Osteoblast (primary cell): ENCODE measurements at regions not wholly inside any gene's neighbourhood (a gene's known extent, or its start where the extent isn't known, plus 50 kb on each side); places are given as distances from the start of the nearest gene placed in this dataset.

Experiments
- DNase-seq: peaks from one replicate; pipeline ENCODE4 v3.0.0; 2011; ENCODE audit warnings: low spot score, mixed read lengths; ENCODE audit not compliant: insufficient read length; ENCODE audit errors: missing footprints
- H2AFZ ChIP-seq: 2 replicates; pipeline ENCODE4 v1.6.0; 2011; ENCODE audit warnings: mild to moderate bottlenecking, low read length
- H3K27ac ChIP-seq: 2 replicates; pipeline ENCODE4 v1.5.1; 2011; ENCODE audit warnings: mild to moderate bottlenecking, low read depth, low read length, moderate library complexity
- H3K27me3 ChIP-seq: 2 replicates; pipeline ENCODE4 v1.6.0; 2012; ENCODE audit warnings: mild to moderate bottlenecking, control low read depth, inconsistent platforms, low read length, moderate library complexity; ENCODE audit not compliant: insufficient read depth
- H3K36me3 ChIP-seq: 2 replicates; pipeline ENCODE4 v1.5.1; 2011; ENCODE audit warnings: mild to moderate bottlenecking, low read length, control low read depth, moderate library complexity; ENCODE audit not compliant: insufficient read depth
- H3K4me1 ChIP-seq: 2 replicates; pipeline ENCODE4 v1.5.1; 2011; ENCODE audit warnings: mild to moderate bottlenecking, low read length, control low read depth, moderate library complexity; ENCODE audit not compliant: insufficient read depth
- H3K4me2 ChIP-seq: 2 replicates; pipeline ENCODE4 v1.6.0; 2011; ENCODE audit warnings: mild to moderate bottlenecking, low read length; ENCODE audit not compliant: insufficient read depth
- H3K4me3 ChIP-seq: fragments of 200-600 bp; sonication (generic); 3 replicates; pipeline ENCODE4 v1.5.1; 2012; ENCODE audit warnings: mild to moderate bottlenecking, low read length, inconsistent platforms; ENCODE audit not compliant: insufficient read depth
- H3K79me2 ChIP-seq: 2 replicates; pipeline ENCODE4 v1.6.0; 2012; ENCODE audit warnings: mild to moderate bottlenecking, low read length, control low read depth, inconsistent platforms; ENCODE audit not compliant: insufficient read depth
- H3K9me3 ChIP-seq: 2 replicates; pipeline ENCODE4 v1.5.1; 2011; ENCODE audit warnings: low read depth, low read length, control low read depth
- H4K20me1 ChIP-seq: 2 replicates; pipeline ENCODE4 v1.6.0; 2012; ENCODE audit warnings: mild to moderate bottlenecking, low read length, control low read depth; ENCODE audit not compliant: insufficient read depth
- TF ChIP-seq, protein P1 (sequence below): IDR thresholded peaks from 2 replicates; pipeline ENCODE4 v1.5.1; 2011; ENCODE audit warnings: mild to moderate bottlenecking, low read depth, low read length, moderate library complexity; ENCODE audit errors: extremely low read depth

DNA sequence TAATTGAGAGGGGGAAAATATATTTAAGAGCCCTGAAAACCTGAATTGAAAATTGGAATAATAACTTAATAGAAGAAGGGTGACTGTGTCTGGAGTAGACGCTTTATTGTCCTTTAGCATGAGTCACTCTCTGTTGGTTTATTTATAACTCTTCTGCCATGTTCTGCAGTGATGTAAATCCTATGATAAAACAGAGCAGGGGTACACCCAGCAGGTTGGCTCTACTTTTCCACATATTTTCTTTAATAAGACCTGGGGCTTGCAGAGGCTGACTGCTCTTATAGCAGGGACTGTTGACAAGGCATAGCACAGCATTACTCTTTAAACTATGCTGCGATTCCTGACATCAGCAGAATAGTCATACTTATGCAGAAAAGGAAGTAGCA is 389.9 kb upstream of the PCDH9 start:
- no peaks in the 10 kb centered on the region for H4K20me1 ChIP-seq
- no peak overlapping the region for H3K4me2 ChIP-seq

DNA sequence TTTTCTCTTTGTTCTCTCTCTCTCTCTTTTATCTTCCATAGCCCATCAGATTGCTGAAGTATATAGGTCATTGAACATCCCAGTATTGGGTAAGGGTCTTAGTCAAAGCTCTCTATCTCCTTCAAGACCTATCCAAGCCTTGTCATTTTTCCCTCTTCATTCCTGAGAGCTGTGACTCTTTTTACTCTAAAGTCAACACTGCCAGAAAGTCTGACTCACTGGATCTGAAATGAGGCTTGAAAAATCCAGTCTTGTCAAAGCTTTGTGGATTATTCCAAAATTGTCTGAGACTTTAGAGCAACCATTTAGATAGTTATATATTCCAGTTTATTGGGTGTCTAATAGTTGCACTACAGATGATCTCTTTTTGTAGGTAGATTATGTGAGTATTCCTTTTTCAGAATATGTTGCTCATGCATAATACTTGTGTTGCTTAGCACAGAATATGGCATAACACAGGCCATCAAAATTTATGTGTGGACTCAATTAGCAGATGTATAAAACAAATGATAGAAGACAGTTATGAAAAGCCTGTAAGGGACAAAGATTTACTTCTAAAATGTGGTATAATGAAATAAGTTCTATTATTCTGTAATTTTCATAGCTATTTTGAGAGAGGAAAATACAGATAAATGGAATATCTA is 389.3 kb upstream of the PCDH9 start:
- no peaks in the 10 kb centered on the region for H3K9me3 ChIP-seq
- H3K79me2 ChIP-seq = no peaks in the 10 kb centered on the region
- no peak overlapping the region for H3K4me2 ChIP-seq
- H3K4me1 ChIP-seq = no peaks in the 10 kb centered on the region
- no peak overlapping the region for H3K27ac ChIP-seq
- H3K27me3 ChIP-seq = no peaks in the 10 kb centered on the region
- no peak overlapping the region for H2AFZ ChIP-seq
- H3K4me3 ChIP-seq = no peak overlapping the region
- no peaks in the 10 kb centered on the region for H4K20me1 ChIP-seq
- no peak for DNase-seq
- TF ChIP-seq, protein P1, sequence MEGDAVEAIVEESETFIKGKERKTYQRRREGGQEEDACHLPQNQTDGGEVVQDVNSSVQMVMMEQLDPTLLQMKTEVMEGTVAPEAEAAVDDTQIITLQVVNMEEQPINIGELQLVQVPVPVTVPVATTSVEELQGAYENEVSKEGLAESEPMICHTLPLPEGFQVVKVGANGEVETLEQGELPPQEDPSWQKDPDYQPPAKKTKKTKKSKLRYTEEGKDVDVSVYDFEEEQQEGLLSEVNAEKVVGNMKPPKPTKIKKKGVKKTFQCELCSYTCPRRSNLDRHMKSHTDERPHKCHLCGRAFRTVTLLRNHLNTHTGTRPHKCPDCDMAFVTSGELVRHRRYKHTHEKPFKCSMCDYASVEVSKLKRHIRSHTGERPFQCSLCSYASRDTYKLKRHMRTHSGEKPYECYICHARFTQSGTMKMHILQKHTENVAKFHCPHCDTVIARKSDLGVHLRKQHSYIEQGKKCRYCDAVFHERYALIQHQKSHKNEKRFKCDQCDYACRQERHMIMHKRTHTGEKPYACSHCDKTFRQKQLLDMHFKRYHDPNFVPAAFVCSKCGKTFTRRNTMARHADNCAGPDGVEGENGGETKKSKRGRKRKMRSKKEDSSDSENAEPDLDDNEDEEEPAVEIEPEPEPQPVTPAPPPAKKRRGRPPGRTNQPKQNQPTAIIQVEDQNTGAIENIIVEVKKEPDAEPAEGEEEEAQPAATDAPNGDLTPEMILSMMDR = no peak
- H3K36me3 ChIP-seq = no peaks in the 10 kb centered on the region

More for the DNA sequence above, 389.9 kb upstream of the PCDH9 start:
- Histone ChIP-seq H3K4me1 (no peaks in the 10 kb centered on the region), H3K27ac (no peak overlapping the region), H3K27me3 (no peaks in the 10 kb centered on the region), H2AFZ (no peak overlapping the region), H3K36me3 (no peaks in the 10 kb centered on the region), H3K4me3 (no peak overlapping the region), H3K79me2 (no peaks in the 10 kb centered on the region), H3K9me3 (no peaks in the 10 kb centered on the region)
- DNase-seq = no peak
- TF ChIP-seq, protein P1 = no peak

DNA sequence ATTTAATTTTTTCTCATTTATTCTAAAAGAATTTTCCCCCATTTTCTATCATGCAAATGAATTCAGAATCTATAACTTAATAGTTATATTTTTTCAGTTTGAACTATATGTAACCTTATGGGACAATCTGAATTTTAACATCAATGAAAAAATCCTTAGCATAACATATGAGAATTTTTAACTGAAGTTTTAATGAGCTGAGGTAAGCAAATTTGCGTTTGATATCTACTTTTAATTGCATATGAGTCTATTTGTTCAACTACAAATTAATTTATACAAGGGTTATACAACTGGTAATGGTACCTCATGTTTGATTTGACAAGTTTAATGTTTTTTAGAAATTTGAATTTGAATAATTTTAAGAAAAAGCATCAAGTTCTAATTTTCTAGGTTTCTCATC is 384.4 kb upstream of the PCDH9 start:
- no peak overlapping the region for H3K27ac ChIP-seq
- TF ChIP-seq, protein P1 = no peak
- no peaks in the 10 kb centered on the region for H3K9me3 ChIP-seq
- H3K4me3 ChIP-seq = no peak overlapping the region
- H3K79me2 ChIP-seq = no peaks in the 10 kb centered on the region
- H4K20me1 ChIP-seq = no peaks in the 10 kb centered on the region
- no peaks in the 10 kb centered on the region for H3K27me3 ChIP-seq
- no peak overlapping the region for H2AFZ ChIP-seq
- no peak for DNase-seq
- no peaks in the 10 kb centered on the region for H3K4me1 ChIP-seq
- H3K36me3 ChIP-seq = no peaks in the 10 kb centered on the region
- H3K4me2 ChIP-seq = no peak overlapping the region

DNA sequence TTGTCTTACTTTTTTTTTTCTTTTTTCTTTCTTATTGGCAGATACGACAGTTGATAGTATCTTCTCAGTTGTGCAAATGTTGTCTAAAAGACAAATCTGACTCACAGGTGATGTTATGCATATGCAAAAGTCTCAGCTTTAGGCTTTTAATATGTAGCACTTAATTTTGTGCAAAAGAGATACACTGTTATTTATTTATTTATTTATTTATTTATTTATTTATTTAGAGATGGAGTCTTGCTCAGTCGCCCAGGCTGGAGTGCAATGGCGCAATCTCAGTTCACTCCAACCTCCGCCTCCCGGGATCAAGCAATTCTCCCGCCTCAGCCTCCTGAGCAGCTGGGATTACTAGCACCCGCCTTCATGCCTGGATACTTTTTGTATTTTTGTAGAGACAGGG is 383.9 kb upstream of the PCDH9 start:
- no peak for DNase-seq
- TF ChIP-seq, protein P1 = no peak
- H3K4me3 ChIP-seq = no peak overlapping the region
- no peaks in the 10 kb centered on the region for H3K79me2 ChIP-seq
- H2AFZ ChIP-seq = no peak overlapping the region
- H4K20me1 ChIP-seq = no peaks in the 10 kb centered on the region
- H3K4me2 ChIP-seq = no peak overlapping the region
- no peak overlapping the region for H3K27ac ChIP-seq
- H3K36me3 ChIP-seq = no peaks in the 10 kb centered on the region
- no peaks in the 10 kb centered on the region for H3K9me3 ChIP-seq
- H3K4me1 ChIP-seq = no peaks in the 10 kb centered on the region
- no peaks in the 10 kb centered on the region for H3K27me3 ChIP-seq
